WERI-Rb-1 (cell line): ENCODE measurements at regions not wholly inside any gene's neighbourhood (a gene's known extent, or its start where the extent isn't known, plus 50 kb on each side); places are given as distances from the start of the nearest gene placed in this dataset.

ENCODE experiments used
- DNase-seq: peaks from one replicate; pipeline ENCODE4 v3.0.0-alpha.2; 2020
- H3K27ac ChIP-seq: fragments of 250-450 bp; sonication (Bioruptor Pico); 2 replicates; pipeline ENCODE4 v1.5.1; 2020; ENCODE audit warnings: mild to moderate bottlenecking, moderate library complexity
- H3K27me3 ChIP-seq: fragments of 250-450 bp; sonication (Bioruptor Pico); 2 replicates; pipeline ENCODE4 v1.5.1; 2021; ENCODE audit warnings: mild to moderate bottlenecking, low read depth, moderate library complexity; ENCODE audit not compliant: insufficient read depth, severe bottlenecking
- H3K36me3 ChIP-seq: fragments of 250-450 bp; sonication (Bioruptor Pico); 2 replicates; pipeline ENCODE4 v1.5.1; 2020; ENCODE audit warnings: mild to moderate bottlenecking, moderate library complexity
- H3K4me3 ChIP-seq: 2 replicates; pipeline ENCODE4 v1.5.1; 2011; ENCODE audit warnings: low read depth, mild to moderate bottlenecking, control low read depth, low read length
- H3K9me3 ChIP-seq: fragments of 250-450 bp; sonication (Bioruptor Pico); 2 replicates; pipeline ENCODE4 v1.5.1; 2021; ENCODE audit warnings: mild to moderate bottlenecking, moderate library complexity; ENCODE audit not compliant: severe bottlenecking
- TF ChIP-seq, protein P1 (sequence below): IDR thresholded peaks from 2 replicates; pipeline ENCODE4 v1.5.1; 2011; ENCODE audit warnings: low read depth, mild to moderate bottlenecking, control low read depth, inconsistent platforms, low read length

DNA sequence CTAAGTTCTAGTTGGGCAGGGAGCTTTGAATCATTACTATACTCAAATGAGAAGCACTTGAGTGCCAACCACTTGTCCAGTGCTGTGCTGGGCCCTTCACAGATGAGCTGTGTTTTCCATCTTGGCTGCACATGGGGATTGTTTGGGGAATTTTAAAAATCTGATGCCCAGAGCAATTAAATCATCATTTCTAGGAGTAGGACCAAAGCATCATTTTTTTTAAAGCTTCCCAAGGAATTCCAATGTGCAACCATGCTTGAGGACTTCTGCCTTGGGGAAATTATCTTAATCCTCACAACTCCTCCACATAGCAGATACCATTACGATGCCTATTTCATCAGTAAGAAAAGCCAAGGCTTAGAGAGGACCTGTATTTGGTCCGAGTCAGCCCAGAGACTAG lies 131.4 kb downstream of the TMEM174 start:
- H3K4me3 ChIP-seq, result no peak overlapping the region
- H3K9me3 ChIP-seq, result no peaks in the 10 kb centered on the region
- H3K27ac ChIP-seq, result no peak overlapping the region
- no peaks in the 10 kb centered on the region for H3K36me3 ChIP-seq
- TF ChIP-seq, protein P1, sequence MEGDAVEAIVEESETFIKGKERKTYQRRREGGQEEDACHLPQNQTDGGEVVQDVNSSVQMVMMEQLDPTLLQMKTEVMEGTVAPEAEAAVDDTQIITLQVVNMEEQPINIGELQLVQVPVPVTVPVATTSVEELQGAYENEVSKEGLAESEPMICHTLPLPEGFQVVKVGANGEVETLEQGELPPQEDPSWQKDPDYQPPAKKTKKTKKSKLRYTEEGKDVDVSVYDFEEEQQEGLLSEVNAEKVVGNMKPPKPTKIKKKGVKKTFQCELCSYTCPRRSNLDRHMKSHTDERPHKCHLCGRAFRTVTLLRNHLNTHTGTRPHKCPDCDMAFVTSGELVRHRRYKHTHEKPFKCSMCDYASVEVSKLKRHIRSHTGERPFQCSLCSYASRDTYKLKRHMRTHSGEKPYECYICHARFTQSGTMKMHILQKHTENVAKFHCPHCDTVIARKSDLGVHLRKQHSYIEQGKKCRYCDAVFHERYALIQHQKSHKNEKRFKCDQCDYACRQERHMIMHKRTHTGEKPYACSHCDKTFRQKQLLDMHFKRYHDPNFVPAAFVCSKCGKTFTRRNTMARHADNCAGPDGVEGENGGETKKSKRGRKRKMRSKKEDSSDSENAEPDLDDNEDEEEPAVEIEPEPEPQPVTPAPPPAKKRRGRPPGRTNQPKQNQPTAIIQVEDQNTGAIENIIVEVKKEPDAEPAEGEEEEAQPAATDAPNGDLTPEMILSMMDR, result no peak
- no peaks in the 10 kb centered on the region for H3K27me3 ChIP-seq
- DNase-seq, result no peak

DNA sequence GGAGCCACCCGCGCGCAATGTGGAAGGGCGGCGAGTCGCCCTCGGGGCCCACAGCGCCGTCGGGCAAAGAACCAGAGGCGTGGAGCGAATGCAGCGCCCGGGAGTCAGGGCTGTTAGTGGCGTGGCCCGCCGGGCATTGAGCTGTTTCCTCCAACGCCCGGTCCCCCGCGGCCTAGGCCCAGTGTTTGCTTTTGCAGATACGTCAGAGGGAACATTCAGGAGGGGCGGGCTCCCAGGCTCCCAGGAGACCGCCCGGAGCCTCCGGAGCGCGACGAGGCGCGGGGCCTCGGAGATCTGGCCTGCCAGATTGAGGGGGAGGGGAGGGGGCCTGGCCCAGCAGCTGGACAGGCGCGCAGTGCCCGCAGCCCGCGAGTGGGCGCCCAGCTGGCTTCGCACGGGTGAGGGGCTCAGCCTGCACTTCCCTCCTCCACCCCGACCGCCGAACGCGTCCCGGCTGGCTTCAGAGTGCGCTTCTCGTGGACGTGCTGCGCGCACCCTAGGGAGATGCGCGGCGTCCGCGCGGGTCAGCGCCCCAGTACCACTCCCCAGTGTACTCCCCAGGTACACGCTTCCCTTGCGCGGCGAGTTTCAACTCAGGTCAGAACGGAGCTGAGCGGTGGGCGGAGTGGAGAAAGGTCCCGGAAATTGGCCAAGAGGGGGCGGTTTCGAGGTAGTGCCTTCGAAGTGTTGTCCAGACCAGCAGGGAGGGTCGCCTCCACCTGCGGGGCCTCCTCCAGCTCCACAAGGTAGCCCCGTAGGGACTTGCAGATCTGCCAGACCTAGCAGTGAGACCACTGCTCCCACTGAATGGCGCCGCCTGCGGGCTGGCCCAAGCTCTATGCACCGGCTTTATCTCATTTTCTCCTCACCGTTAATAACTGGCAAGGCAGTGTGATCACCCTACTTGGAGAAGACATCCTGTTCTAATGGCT lies 130.4 kb downstream of the TMEM174 start:
- peak; percentile 41 for DNase-seq
- Histone ChIP-seq H3K27ac (no peak overlapping the region), H3K9me3 (no peaks in the 10 kb centered on the region), H3K4me3 (peak overlapping the region; percentile 37), H3K27me3 (no peaks in the 10 kb centered on the region), H3K36me3 (no peaks in the 10 kb centered on the region)
- TF ChIP-seq, protein P1, result peak; percentile 66

DNA sequence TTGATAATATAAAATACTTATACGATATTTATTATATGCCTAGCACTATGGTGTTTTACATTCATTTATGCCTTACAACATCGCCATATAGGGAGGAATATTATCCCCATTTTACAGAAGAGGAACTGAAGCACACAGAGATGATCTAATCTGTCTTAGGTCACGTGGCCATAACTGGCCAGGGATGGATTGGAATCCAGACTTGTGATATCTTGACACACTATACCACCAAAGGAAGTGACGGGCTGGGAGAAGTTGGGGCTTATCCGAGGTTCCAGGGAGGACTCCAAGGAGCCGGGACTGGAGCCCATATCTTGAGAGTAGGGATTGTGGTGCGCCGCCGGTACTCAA lies 129.8 kb downstream of the TMEM174 start:
- DNase-seq, result no peak
- no peaks in the 10 kb centered on the region for H3K36me3 ChIP-seq
- TF ChIP-seq, protein P1, result no peak
- no peaks in the 10 kb centered on the region for H3K27me3 ChIP-seq
- no peak overlapping the region for H3K4me3 ChIP-seq
- no peaks in the 10 kb centered on the region for H3K9me3 ChIP-seq
- H3K27ac ChIP-seq, result no peak overlapping the region

DNA sequence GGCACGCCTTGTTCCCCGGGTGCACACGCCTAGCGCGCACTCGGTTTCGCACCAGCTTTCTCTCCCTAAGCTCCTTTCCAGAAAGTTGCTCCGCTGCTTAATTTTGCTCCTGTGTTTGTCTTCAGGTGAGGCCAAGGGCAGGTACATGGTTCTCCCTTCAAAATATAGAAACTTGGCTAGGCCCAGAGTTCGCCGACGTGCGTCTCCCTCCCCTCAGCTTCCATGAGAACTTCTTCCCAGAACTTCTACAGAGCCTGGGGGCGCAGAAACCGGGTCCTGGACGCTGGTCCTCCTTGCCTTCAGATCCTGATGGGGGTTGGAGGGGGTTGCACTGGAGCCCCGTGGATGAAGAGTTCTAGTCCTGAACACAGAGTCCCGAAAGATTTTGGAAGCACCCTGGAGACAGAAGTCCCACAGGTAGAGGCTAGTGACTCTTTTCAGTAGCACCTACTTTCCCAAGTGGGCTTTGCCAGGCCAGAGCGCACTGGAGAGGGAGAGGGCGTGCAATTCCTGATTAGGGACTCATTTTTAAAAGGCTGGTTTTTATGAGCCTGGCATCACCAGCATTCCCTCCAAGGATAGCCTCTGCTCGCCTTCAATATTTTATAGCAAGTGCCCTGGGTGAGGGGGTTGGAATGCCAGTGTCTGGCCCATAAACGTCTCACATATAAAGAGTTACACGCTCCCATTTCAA lies 128.4 kb downstream of the TMEM174 start:
- no peak for DNase-seq
- H3K27me3 ChIP-seq, result no peaks in the 10 kb centered on the region
- H3K9me3 ChIP-seq, result no peaks in the 10 kb centered on the region
- no peak overlapping the region for H3K4me3 ChIP-seq
- no peak overlapping the region for H3K27ac ChIP-seq
- TF ChIP-seq, protein P1, result no peak
- no peaks in the 10 kb centered on the region for H3K36me3 ChIP-seq

DNA sequence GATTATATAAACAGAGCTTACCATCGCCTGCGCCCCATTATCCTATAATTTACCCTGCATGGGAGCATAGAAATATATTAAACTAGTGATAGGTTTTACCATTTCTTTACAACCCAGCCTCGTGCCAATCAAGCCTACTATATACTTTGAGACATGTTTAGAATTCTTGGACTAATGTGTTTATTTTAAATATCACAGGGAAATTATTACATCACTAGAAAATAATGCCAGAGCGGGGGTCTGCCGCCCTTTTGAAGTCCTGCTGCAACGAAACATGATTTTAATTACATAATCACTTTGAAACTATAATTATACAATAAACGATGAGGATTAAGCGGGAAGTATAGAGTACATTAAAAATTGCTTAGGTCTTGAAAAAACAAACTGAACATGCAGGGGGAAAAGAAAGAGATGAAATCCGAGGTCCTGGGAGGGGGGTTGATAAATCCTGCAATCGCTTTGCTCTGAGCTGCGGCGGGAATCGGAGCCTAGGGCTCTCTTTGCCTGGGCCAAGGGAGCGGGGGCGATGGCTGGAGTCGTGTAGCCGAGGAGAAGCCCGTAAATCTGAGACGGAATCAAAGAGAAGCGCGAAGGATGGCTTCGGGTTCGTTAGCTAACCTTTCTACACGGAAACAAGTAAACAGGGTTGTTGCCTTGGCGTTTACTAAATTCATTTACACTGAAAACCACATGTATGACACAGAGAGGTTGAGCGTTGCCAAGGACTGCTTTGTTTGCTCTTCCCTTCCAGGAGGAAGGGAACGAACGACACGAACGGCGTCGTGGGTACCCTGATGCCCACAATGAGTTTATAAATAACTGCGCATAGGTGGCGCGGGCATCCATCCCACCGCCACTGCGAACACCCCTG lies 127.6 kb downstream of the TMEM174 start:
- H3K9me3 ChIP-seq, result no peaks in the 10 kb centered on the region
- TF ChIP-seq, protein P1, result no peak
- H3K4me3 ChIP-seq, result no peak overlapping the region
- H3K36me3 ChIP-seq, result no peaks in the 10 kb centered on the region
- H3K27ac ChIP-seq, result no peak overlapping the region
- no peak for DNase-seq
- H3K27me3 ChIP-seq, result no peaks in the 10 kb centered on the region
